Cerebellar nuclear complex (tissue), 1 donor: ENCODE measurements at regions not wholly inside any gene's neighbourhood (a gene's known extent, or its start where the extent isn't known, plus 50 kb on each side); places are given as distances from the start of the nearest gene placed in this dataset.
"Not testable (repeated sequence)": the region's sequence is repeated elsewhere in the genome, so short reads cannot be mapped to it uniquely, and the experiment has no call there.

Experiments
- DNase-seq, 2 experiments: peaks; one replicate each; lab custom pipeline; 2025; lab: John Stamatoyannopoulos, UW

DNA sequence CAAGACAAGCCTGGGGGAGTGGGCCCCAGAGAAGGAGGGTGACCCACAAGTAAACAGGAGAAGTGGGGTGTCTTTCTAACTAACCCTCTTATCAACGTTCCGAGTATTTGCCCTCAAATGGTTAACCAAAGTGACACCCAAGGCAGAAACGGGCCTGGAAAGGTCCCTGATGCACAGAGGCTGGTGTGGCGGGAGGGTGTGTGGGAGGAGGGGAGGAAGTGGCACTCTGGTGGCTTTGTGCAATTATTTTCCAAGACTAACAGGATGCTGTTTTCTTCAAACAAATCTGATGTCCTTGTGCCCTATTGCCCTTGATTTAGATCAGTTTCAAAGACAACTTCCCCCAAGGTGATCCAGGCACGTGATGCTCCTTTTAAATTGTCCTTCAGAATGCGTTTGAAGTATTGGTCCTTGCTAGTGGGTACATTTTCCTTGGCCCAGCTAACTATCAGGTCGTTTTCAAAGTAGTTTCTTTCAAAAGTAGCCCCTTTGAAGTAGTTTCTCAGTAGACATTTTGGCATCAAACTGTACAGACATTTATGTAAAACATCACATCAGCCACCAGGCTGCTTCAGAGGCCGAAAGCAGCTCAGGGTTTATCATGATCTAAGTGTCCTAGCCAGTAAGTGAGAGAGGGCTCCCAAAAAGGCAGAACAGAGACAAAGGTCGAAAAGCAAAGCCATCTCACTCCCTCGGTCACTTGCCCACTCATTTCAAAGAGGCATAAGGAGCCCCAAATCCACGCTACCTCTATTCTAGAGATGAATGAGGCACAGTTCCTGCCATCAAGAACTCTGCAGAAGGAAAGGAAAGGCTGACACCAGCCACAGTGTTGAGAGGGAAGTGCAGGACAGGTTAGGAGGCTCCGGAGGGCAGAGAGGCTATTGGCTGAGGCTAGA lies 371.1 kb upstream of the ID2 start:
- no peak for DNase-seq

DNA sequence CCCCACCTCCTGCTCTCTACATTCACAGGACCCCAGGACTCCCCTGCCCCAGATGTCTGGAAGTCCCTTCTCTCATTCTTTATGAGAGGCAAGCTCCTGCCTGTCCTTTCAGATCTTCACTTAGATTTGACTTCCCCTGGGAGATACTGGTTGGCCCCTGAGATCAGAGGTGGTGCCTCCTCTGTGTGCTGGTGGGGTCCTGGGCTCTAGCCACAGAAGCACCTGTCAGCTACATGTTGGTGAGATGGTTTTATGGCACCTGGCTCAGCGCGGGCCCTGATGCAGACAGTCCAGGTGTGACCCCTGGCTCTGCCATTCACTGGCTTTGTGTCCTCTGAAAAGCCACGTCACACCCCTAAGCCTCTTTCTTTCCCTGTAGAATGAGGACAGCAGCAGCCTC lies 369.6 kb upstream of the ID2 start:
- no peak for DNase-seq

DNA sequence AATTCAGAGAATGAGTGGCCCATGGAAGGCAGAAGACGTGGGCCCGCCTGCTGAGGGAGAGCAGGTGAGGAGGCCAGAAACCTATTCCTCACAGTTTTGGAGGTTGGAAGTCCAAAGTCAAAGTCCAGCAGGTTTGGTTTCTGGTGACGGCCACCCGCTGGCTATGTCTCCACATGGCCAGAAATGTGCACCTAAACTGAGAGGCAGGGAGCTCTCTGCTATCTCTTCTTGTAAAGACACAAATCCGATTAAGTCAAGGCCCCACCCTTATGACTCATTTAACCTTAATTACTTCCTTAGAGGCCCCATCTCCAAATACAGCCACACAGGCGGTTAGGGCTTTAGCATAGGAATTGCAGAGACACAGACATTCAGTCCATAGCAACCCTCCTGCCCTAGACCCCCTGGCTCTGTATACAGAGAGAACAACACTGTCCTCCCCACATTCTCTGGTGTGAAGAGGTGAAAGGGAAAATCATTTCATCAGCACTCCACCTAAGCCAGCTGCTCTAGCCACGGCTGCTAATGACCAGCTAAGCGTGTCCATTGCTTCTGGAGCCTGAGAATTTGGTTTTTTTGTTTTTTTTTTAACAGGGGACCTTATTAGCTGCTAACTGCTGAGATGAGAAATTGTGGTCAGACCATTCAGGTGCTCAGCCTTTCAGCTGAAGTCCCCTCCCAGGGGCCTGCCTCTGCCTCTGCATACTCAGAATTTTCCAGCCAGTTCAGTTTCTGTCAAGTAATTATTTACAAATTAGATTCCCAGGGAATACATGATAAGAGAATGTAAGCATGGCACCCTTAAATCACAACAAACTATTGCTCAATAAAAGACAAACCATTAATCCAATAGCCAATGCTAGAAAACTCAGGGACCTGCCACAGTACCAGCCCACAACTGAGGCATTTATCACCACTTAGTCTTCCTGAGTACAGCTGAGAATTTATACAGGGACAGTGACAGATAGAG lies 368.7 kb upstream of the ID2 start:
- no peak for DNase-seq

DNA sequence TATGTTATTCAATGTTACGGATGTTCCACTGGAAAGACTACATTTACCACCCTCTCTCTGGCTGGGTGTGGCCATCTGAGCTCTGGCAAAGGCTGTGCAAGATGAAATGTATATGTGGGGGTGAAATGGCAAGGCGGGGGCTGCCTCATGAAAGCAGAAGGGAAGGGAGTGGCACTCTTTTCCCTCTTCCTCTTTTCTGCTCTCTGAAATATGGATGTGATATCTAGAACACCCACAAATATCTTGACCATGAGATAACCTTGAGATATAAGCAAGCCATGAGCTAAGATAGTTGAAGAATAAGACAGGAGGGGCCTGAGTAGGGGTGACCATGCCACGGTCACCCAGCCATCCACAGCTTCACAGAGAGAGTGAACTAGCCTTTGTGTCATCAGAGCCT lies 367.8 kb upstream of the ID2 start:
- no peak for DNase-seq

DNA sequence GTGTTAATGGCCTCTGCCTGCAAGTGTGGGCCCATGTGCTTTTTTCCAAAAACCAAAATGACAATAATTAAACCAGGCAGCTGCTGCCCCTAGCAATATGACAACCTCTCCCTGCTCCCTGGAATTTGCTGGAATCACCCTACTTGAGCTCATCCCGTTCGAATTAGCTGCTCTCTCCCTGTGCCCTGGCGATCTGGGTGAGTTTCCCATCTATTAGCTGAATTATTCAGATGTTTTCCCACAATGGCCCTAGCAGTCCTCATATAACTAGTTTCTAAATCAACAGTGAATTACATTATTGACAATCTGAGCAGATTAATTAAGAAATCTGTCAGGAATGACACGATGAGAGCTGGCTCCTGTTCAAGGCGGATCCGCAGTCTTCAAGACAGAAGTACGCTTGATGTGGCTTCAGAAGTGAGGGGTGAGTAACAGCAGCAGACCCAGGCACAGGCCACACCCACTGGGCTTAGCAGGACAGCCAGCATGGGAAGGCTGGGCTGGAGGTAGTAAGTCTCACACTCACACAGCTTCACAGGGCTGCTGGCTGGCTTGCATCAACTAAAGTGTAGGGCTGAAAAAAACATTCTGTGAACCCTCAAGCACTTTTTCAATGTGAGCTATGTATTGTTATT lies 366.2 kb upstream of the ID2 start:
- DNase-seq, result no peak

DNA sequence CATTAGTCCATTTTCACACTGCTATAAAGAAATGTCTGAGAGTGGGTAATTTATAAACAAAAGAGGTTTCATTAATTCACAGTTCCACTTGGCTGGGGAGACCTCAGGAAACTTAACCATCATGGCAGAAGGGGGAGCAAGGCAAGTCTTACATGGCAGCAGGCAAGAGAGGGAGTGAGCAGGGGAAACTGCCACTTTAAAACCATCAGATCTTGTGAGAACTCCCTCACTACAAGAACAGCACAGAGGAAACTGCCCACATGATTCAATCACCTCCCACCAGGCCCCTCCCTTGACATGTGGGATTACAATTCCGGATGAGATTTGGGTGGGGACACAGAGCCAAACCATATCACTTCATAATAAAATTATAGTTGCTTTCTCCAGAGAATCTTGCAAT lies 365.5 kb upstream of the ID2 start:
- DNase-seq, result no peak

DNA sequence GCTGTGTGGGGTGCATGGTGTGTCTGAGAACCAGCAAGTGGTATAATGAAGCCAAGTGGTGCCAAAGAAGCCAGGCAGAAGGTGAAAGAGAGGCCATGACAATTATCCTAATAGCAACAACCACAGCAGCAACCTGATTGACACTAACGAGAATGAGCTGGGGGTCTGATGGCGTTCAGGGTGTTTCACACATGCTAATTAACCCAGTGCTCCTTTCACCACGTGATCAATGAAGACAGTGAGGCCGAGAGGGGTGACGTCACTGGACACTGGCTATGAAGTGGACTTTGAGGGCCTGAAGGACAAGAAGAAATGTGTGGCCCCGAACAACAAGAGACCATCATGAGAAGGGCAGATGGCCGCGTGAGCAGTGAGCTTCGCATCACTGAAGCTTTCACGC lies 364.4 kb upstream of the ID2 start:
- no peak for DNase-seq

DNA sequence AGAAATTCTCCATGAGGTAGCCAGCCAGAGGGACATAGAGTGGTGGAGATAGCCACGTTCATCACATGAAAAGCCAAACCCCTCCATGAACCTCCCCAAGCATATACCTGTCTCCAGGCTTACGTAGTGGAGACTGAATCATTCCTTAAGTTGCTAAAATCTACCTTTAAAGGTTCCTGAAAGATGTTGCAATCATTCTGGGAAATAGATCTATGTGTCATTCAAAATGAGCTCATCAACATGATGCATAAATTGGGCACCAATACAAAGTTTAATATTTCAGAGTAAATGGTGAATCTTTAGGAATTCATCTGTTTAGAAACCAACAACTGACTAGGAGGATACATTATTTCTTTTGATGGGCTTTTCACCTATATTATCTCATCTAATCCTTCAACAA lies 362.6 kb upstream of the ID2 start:
- DNase-seq, result no peak

DNA sequence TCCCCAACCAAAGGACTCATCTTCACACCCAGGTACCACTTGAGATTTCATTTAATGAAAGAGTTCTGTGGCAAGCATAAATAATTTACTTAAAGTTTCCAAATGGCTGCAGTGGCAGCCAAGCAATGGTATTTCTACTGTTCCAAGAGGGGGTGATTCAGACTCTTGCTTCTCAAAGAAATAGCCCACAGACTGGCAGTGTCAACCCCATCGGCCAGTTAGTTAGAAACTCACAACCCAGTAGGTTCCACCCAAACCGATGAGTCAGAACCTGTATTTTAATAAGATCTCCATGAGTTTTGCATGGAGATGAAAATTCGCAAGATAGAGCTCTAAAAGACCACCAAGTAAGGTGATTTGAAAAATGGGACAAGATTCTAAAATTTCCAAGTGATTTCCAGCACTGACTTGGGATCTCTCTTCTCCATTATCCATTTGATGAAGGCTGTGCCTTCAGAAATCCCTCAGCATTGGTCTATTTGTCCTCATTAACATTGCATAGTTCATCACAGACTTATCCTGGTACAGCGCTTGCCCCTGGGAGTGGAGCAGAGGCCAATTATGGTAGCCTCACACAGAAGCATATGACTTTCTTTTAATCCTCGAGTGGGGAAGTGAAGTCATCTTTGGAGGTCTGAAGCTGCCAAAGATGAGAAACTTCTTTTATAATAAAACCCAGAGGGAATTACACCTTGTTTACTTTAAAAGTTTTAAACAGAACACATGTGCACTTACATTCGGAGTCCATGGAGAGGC lies 361.4 kb upstream of the ID2 start:
- no peak for DNase-seq

DNA sequence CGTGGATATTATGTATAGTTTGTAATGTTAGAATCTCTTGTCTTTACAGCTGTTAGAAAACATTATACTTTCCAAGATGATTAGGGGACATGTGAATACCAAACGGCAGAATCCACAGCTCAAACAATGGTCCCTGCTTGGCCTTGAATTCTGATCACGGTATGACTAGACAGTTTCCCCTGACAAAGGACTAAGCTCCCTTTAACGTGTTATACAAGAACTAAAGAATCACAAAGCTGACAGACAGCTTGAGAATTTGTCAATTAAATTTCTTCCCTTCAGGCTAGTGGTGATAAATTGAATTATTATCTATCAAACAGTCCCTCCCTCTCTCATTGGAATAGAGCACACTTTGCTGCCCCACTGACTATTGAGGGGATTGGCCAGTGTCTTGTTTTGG lies 359.2 kb upstream of the ID2 start:
- no peak for DNase-seq

DNA sequence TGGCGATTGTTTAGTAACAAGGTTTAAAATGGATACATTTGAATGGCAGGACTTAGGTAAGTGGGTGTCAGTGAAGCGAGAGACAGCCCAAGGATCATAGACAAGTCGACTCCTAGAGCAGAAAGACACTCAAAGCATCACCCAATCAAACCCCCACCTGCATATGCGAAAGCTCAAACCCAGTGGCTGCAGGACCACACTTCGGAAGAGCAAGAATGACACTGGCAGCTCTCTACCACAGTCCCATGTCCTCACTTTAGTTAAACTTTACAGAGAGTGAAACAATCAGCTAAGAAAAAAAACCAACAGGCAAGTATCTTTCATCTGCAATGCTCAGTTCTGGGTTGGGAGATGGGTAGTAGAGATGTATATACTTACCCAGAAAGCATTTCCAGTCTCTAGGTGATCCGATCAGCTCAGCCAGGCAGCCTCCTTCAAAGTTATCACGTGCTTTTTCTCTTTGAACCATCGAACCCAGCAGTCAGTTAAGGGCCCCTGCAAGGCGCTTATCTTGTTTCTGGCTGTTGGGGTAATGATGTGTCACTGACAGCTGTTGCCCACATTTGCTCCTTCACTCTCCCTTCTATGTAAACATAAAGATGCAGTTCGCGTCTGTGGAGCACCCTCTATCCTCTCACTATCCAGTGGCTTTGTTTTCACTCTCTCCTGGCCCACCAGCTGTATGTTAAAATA lies 357.5 kb upstream of the ID2 start:
- no peak for DNase-seq

DNA sequence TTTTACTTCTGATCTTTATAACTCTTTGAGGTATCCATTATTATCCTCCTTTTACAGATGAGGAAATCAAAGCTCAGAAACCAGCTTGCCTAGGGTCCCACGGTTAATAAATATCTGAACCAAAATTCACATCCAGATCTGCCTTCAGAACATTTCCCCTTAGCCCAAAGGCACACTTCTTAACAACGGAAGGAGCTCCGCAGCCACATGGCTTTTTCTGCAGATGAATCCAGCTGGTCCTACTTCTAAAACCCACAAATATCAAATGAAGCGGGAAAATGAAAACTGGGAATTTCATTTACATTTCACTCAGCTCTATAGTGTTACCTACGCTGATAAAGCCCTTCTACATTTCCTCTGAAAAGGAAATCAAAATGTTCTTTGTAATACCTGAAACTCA lies 357.0 kb upstream of the ID2 start:
- DNase-seq, result no peak

DNA sequence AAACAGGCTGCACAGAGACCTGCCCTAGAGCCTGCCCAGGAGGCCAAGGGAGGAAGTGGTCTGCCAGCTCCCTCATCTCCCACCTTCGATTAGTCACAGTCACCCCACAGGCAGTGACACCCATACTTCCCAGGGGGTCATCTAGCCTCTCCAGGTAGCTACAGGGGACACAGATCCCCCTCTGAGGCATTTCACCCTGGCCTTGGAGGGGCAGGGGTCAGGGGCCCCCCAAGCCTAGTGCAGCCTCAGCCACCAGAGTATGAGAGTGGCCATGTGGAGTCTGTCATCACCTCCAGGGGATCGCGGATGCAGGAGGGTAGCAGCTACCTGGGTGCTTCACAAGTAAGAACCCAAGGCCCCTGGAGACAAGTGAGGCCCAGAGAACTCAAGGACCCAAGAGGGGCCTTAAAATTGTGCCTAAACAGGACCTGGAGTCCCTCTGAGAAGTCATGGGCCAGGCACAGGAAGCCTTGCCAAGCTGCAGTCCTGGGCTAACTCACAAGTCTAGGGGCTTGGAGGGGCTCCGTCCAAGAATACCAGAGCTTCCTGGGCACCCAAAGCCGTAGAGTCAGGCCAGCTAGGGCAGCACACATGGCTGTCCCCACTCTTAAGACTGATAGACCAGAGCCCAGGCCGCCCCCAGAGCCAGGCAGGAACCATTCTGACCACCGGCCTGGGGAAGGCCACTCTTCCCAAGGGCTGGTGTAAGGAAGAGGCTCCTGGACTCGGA lies 354.3 kb upstream of the ID2 start:
- no peak for DNase-seq

DNA sequence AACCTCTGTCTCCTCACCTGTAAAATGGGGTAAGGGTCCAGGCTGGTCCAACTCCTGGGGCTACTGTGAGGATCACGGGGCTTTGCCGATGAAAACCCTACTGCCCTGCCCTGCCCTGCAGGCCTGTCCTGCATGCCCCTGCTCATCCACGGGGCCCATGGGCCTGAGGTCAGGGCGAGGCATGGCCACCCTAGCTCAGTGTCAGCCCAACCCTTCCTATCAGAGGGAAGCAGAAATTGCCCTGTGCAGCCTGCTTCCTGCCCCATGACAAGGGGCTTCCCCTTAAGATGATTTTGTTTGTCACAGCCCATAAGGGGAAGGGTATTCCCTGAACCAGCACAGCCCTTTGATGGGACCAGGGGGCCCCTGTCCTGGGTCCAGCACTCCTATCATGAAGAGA lies 353.6 kb upstream of the ID2 start:
- no peak for DNase-seq

DNA sequence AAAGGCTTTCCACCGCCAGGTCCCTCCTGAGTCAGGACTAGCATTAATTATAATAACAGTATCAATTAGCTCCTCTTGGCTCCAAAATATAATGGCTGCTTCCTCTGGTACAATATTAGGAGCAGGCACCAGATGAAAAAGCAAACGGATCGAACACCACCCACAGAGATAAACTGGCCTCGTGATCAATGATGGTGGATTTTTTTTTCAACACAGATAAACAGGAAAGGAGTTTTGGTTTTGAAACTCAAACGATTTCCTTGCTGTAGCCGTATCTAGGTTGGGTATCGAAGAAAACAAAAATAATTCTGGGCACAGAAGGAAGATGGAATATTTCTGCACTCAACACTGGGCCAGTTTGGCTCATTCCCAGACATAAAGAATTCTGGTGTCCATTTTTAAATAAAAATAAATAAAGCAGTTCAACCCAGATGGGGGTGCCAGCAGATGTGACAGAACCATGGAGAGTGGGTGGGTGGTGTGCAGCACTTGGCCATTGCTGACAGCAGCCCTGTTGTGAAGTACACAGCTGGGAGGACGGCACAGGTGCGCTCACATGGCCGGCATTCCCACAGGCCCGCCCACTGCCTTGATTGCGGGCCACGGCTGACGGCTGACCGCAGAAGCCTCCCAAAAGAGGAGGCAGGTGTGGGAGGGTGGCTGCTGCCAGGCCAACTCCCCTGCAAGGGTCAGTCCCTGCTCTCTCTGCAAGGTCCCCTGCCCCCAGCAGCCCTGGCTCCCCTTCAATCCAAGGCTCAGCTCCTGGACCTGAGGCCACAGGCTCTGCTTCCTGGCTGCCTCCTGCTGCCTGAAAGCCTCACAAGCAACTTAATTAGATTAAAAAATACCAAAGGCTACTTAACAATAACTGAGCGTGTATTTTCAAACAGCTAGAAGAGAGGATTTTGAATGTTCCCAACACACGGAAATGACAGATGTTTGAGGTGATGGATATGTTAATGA lies 351.9 kb upstream of the ID2 start:
- no peak for DNase-seq

DNA sequence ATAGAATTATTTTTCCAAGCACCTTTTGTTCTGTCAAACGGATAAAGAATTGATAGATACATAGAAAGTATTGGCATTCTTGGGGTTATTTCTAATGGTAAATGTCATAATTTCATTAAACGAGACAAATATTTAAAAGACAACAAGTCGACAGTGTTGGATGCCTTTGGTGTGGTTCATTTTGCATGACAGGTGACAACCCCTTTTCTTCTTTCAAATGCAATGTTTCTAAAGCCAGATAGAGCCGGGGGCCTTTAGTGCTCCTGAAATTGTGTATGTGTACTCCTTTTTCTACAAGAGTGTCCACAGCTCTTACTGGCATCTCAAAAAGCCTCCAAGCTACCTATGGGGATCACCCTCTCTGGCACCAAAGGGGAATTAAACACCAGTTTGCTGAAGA lies 350.8 kb upstream of the ID2 start:
- DNase-seq, result no peak

DNA sequence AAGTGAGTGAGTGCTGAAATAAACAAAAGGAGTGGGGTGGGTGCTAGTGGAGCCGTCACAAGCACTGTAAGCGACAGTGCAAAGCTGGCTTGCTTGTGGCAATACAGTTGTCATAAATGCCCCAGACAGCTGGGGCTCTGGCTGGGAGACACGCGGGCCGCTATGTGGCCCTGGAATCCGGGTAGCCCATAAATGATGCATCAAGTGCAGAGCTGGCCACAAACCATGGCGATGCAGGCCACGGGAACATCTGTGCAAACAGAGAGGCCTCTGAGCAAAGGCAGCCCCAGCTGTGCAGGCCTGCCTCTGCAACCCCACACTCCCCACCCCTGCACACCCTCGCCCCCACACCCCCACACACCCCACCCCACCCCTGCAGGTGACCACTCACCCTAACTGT lies 349.2 kb upstream of the ID2 start:
- DNase-seq, result no peak

DNA sequence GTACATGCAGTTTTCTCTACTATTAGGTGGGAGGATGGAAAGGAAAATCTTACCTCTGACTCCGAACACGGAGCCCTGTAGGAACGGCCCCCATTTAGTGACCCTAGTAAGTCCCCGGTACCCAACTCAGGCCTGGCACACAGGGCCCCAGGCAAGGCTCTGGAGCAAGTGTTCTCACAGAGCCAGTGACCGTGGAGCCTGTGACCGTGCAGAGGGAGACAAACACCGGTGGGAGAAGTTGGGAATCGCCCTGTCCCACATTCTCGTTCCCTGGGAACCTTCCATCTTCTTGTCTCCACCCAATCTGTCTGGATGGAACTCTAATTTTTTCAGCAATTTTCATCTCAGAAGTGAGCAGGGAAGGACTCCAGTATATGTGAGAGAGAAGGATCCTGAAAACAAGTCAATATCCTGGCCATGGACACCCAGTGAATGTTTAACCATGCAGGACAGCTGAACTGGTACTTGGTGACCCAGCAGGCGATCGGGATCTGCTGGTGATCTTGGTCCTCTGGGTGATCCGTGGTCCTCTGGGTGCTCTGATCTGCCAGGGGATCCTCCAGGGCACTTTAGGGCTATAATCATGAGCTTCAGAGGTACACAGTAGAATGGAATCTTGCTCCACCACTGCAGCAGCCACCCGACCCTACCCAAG lies 348.6 kb upstream of the ID2 start:
- no peak for DNase-seq

DNA sequence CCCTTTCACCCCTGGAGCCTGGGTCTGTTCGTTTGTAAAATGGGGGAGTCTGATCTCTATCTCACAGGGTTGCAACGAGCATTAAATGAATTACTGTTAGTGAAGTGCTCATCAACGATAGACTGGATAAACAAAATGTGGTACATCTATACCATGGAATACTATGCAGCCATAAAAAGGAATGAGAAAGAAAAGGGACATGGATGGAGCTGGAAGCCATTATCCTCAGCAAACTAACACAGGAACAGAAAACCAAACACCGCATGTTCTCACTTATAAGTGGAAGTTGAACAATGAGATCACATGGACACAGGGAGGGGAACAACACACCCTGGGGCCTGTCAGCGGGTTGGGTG lies 348.0 kb upstream of the ID2 start:
- DNase-seq, result not testable (repeated sequence)
